Mesenchymal stem cell (in vitro differentiated cells and primary cell): ENCODE measurements at regions not wholly inside any gene's neighbourhood (a gene's known extent, or its start where the extent isn't known, plus 50 kb on each side); places are given as distances from the start of the nearest gene placed in this dataset.

Experiments used
- DNase-seq: peaks from one replicate; pipeline ENCODE4 v3.0.0-alpha.2; 2013
- H2AFZ ChIP-seq: one replicate; pipeline ENCODE4 v1.6.1; 2013; ENCODE audit warnings: low read depth, mild to moderate bottlenecking, control low read depth, inconsistent platforms, low read length, moderate library complexity
- H2AK5ac ChIP-seq: 2 replicates; pipeline ENCODE4 v1.6.1; 2013; ENCODE audit warnings: low read length, moderate library complexity, mild to moderate bottlenecking, inconsistent platforms; ENCODE audit not compliant: severe bottlenecking
- H2BK120ac ChIP-seq: one replicate; pipeline ENCODE4 v1.6.1; 2013; ENCODE audit warnings: low read depth, mild to moderate bottlenecking, inconsistent platforms, low read length, moderate library complexity
- H2BK12ac ChIP-seq, 2 experiments: one replicate each; pipeline ENCODE4 v1.6.1; 2013; ENCODE audit warnings: inconsistent platforms in 2 of 2, low read length in 2 of 2, mild to moderate bottlenecking in 2 of 2, moderate library complexity in 2 of 2, control low read depth in 1 of 2
- H2BK15ac ChIP-seq: one replicate; pipeline ENCODE4 v1.6.1; 2013; ENCODE audit warnings: mild to moderate bottlenecking, low read depth, inconsistent platforms; ENCODE audit not compliant: poor library complexity, severe bottlenecking
- H2BK5ac ChIP-seq: 2 replicates; pipeline ENCODE4 v1.6.1; 2013; ENCODE audit warnings: low read depth, mild to moderate bottlenecking, low read length, control low read depth, inconsistent platforms; ENCODE audit not compliant: poor library complexity, severe bottlenecking
- H3K14ac ChIP-seq, 2 experiments: one replicate each; pipeline ENCODE4 v1.6.1; 2013; ENCODE audit warnings: inconsistent platforms in 2 of 2, low read length in 2 of 2, control low read depth in 1 of 2, mild to moderate bottlenecking in 1 of 2, moderate library complexity in 1 of 2
- H3K18ac ChIP-seq, 2 experiments: one replicate each; pipeline ENCODE4 v1.6.1; 2013; ENCODE audit warnings: inconsistent platforms in 2 of 2, low read length in 2 of 2, control low read depth in 1 of 2, low read depth in 1 of 2, mild to moderate bottlenecking in 1 of 2
- H3K23ac ChIP-seq, 2 experiments: one replicate each; pipeline ENCODE4 v1.6.1; 2013; ENCODE audit warnings: inconsistent platforms in 2 of 2, low read length in 2 of 2, mild to moderate bottlenecking in 2 of 2, moderate library complexity in 2 of 2, control low read depth in 1 of 2
- H3K27ac ChIP-seq: 2 replicates; pipeline ENCODE4 v1.5.1; 2013; ENCODE audit warnings: mild to moderate bottlenecking, moderate library complexity, low read length, control low read depth, inconsistent platforms; ENCODE audit not compliant: poor library complexity, severe bottlenecking
- H3K27me3 ChIP-seq, 2 experiments: 2 replicates each; pipeline versions ENCODE4 v1.6.1 to v1.7.0; 2013; ENCODE audit warnings: low read length in 2 of 2, mild to moderate bottlenecking in 2 of 2, moderate library complexity in 2 of 2, control low read depth in 1 of 2, inconsistent platforms in 1 of 2; ENCODE audit not compliant: control insufficient read depth in 1 of 2, insufficient read depth in 1 of 2
- H3K36me3 ChIP-seq, 2 experiments: 2 replicates each; pipeline versions ENCODE4 v1.6.1 to v1.7.0; 2013; ENCODE audit warnings: low read length in 2 of 2, control low read depth in 1 of 2, inconsistent platforms in 1 of 2, low read depth in 1 of 2, mild to moderate bottlenecking in 1 of 2; ENCODE audit not compliant: insufficient read depth in 2 of 2, control insufficient read depth in 1 of 2
- H3K4ac ChIP-seq, 2 experiments: one replicate each; pipeline ENCODE4 v1.6.1; 2013; ENCODE audit warnings: inconsistent platforms in 2 of 2, low read length in 2 of 2, mild to moderate bottlenecking in 2 of 2, moderate library complexity in 2 of 2, control low read depth in 1 of 2, low read depth in 1 of 2
- H3K4me1 ChIP-seq: 2 replicates; pipeline ENCODE4 v1.6.1; 2013; ENCODE audit warnings: low read depth, low read length, control low read depth; ENCODE audit not compliant: control insufficient read depth, insufficient read depth
- H3K4me2 ChIP-seq: 2 replicates; pipeline ENCODE4 v1.6.1; 2013; ENCODE audit warnings: low read length, mild to moderate bottlenecking, inconsistent platforms; ENCODE audit not compliant: poor library complexity, severe bottlenecking
- H3K4me3 ChIP-seq, 2 experiments: 2 replicates each; pipeline versions ENCODE4 v1.5.1 to v1.7.0; 2013; ENCODE audit warnings: low read length in 2 of 2, mild to moderate bottlenecking in 2 of 2, control low read depth in 1 of 2, low read depth in 1 of 2; ENCODE audit not compliant: insufficient read depth in 1 of 2
- H3K79me1 ChIP-seq: replicated peaks from 2 replicates; pipeline ENCODE4 v1.6.1; 2013; ENCODE audit warnings: mild to moderate bottlenecking, control low read depth, low read length, inconsistent platforms; ENCODE audit not compliant: poor library complexity, severe bottlenecking
- H3K9ac ChIP-seq: 2 replicates; pipeline ENCODE4 v1.7.0; 2013; ENCODE audit warnings: mild to moderate bottlenecking, low read length, moderate library complexity
- H3K9me3 ChIP-seq: 2 replicates; pipeline ENCODE4 v1.7.0; 2013; ENCODE audit warnings: mild to moderate bottlenecking, low read length; ENCODE audit not compliant: control insufficient read depth
- H4K8ac ChIP-seq: one replicate; pipeline ENCODE4 v1.6.1; 2013; ENCODE audit warnings: inconsistent platforms, mild to moderate bottlenecking, low read length, moderate library complexity
- H4K91ac ChIP-seq: one replicate; pipeline ENCODE4 v1.6.1; 2013; ENCODE audit warnings: mild to moderate bottlenecking, low read length, inconsistent platforms
- WGBS: methylation state at CpG from one replicate; pipeline ENCODE4 v1.1.7; 2013; ENCODE audit warnings: mixed read lengths; 5-methylcytosine and 5-hydroxymethylcytosine counted together

GRCh38 chr4:66443008-66443407 is 772.7 kb upstream of the EPHA5 start:
- no peak for DNase-seq
- Histone ChIP-seq H2BK12ac (no peak overlapping the region), H3K36me3 (no peaks in the 10 kb centered on the region), H3K14ac (no peak overlapping the region), H2AFZ (no peak overlapping the region), H3K23ac (no peak overlapping the region), H3K4me3 (no peak overlapping the region), H3K4me1 (no peaks in the 10 kb centered on the region), H2BK120ac (no peak overlapping the region), H3K27ac (no peak overlapping the region), H3K4me2 (no peak overlapping the region), H3K79me1 (no peaks in the 10 kb centered on the region), H4K91ac (no peak overlapping the region), H4K8ac (no peak overlapping the region), H2AK5ac (no peak overlapping the region), H3K18ac (no peak overlapping the region), H2BK5ac (no peak overlapping the region), H3K4ac (no peak overlapping the region), H3K9ac (no peak overlapping the region), H3K27me3 (no peaks in the 10 kb centered on the region), H2BK15ac (no peak overlapping the region), H3K9me3 (no peaks in the 10 kb centered on the region)
- WGBS: 100% methylated on average over 3 of the region's 3 CpGs

- Histone ChIP-seq H2BK5ac (no peak overlapping the region), H3K27me3 (no peaks in the 10 kb centered on the region), H4K91ac (no peak overlapping the region), H3K36me3 (no peaks in the 10 kb centered on the region), H3K4me1 (no peaks in the 10 kb centered on the region), H3K79me1 (no peaks in the 10 kb centered on the region), H3K23ac (no peak overlapping the region), H3K4me2 (no peak overlapping the region), H3K18ac (no peak overlapping the region), H4K8ac (no peak overlapping the region), H3K9ac (no peak overlapping the region), H2AK5ac (no peak overlapping the region), H3K9me3 (no peaks in the 10 kb centered on the region), H3K14ac (no peak overlapping the region), H3K27ac (no peak overlapping the region), H2BK120ac (no peak overlapping the region), H3K4me3 (no peak overlapping the region), H2AFZ (no peak overlapping the region), H2BK15ac (no peak overlapping the region), H2BK12ac (no peak overlapping the region), H3K4ac (no peak overlapping the region)
- no peak for DNase-seq
These were observed 769.2 kb upstream of the EPHA5 start for GRCh38 chr4:66439508-66439907.

- no peaks in the 10 kb centered on the region for H3K79me1 ChIP-seq
- no peak overlapping the region for H3K18ac ChIP-seq
- no peak overlapping the region for H3K23ac ChIP-seq
- no peak overlapping the region for H2BK12ac ChIP-seq
- peak overlapping the region; percentile 6 for H4K8ac ChIP-seq
- no peak for DNase-seq
- H3K36me3 ChIP-seq: no peaks in the 10 kb centered on the region
- H3K4me2 ChIP-seq: no peak overlapping the region
- H3K4me1 ChIP-seq: no peaks in the 10 kb centered on the region
- H2AFZ ChIP-seq: no peak overlapping the region
- no peak overlapping the region for H2BK120ac ChIP-seq
- no peak overlapping the region for H2AK5ac ChIP-seq
- no peak overlapping the region for H3K9ac ChIP-seq
- WGBS: 89% methylated on average over 4 of the region's 4 CpGs
- no peak overlapping the region for H2BK5ac ChIP-seq
- H4K91ac ChIP-seq: no peak overlapping the region
- no peaks in the 10 kb centered on the region for H3K27me3 ChIP-seq
- H3K27ac ChIP-seq: no peak overlapping the region
- no peak overlapping the region for H3K4ac ChIP-seq
- no peaks in the 10 kb centered on the region for H3K9me3 ChIP-seq
- no peak overlapping the region for H2BK15ac ChIP-seq
- H3K14ac ChIP-seq: no peak overlapping the region
- H3K4me3 ChIP-seq: no peak overlapping the region
These were observed 763.4 kb upstream of the EPHA5 start for GRCh38 chr4:66433706-66434105.

GRCh38 chr4:66430856-66431255 is 760.6 kb upstream of the EPHA5 start:
- Histone ChIP-seq H3K27me3 (no peaks in the 10 kb centered on the region), H2BK12ac (peak overlapping the region in 1 of 2 experiments; percentile 31), H2BK120ac (no peak overlapping the region), H3K18ac (peak overlapping the region in 1 of 2 experiments; percentile 62), H3K4ac (no peak overlapping the region), H4K8ac (peak overlapping the region; percentile 28), H3K4me1 (no peaks in the 10 kb centered on the region), H2AK5ac (no peak overlapping the region), H3K23ac (no peak overlapping the region), H2AFZ (no peak overlapping the region), H4K91ac (no peak overlapping the region), H3K14ac (no peak overlapping the region), H3K4me3 (no peak overlapping the region), H2BK15ac (no peak overlapping the region), H3K9me3 (no peaks in the 10 kb centered on the region), H3K9ac (no peak overlapping the region), H2BK5ac (no peak overlapping the region), H3K27ac (no peak overlapping the region), H3K79me1 (no peaks in the 10 kb centered on the region), H3K4me2 (no peak overlapping the region), H3K36me3 (no peaks in the 10 kb centered on the region)
- DNase-seq: peak; percentile 27
- WGBS: 2% methylated on average over 1 of the region's 1 CpG
